ENCODE measurements at regions not wholly inside any gene's neighbourhood (a gene's known extent, or its start where the extent isn't known, plus 50 kb on each side); places are given as distances from the start of the nearest gene placed in this dataset.
A peak's percentile ranks its signal among the peaks of the same experiment; 100 is the strongest.

- no peak for DNase-seq (ENCODE audit: low spot score)
Measured at GRCh38 chr2:23294238-23294637, 90.7 kb upstream of the KLHL29 start.

GRCh38 chr2:23296691-23297090, 88.3 kb upstream of the KLHL29 start:
- no peak for DNase-seq (ENCODE audit: low spot score)

GRCh38 chr2:23297112-23297511, 87.9 kb upstream of the KLHL29 start:
- no peak for DNase-seq (ENCODE audit: low spot score)

- DNase-seq (ENCODE audit: low spot score) = no peak
Measured at GRCh38 chr2:23298551-23298950, 86.4 kb upstream of the KLHL29 start.

GRCh38 chr2:23299476-23300195, 85.3 kb upstream of the KLHL29 start:
- no peak for DNase-seq (ENCODE audit: low spot score)

GRCh38 chr2:23301136-23301535, 83.8 kb upstream of the KLHL29 start:
- DNase-seq (ENCODE audit: low spot score) = no peak

- DNase-seq (ENCODE audit: low spot score) = no peak
Measured at GRCh38 chr2:23302591-23302990, 82.4 kb upstream of the KLHL29 start.

GRCh38 chr2:23306401-23306800, 78.6 kb upstream of the KLHL29 start:
- DNase-seq (ENCODE audit: low spot score) = no peak

- DNase-seq (ENCODE audit: low spot score) = no peak
Measured at GRCh38 chr2:23311186-23311585, 73.8 kb upstream of the KLHL29 start.

- DNase-seq (ENCODE audit: low spot score) = peak; percentile 30
Measured at GRCh38 chr2:23312996-23313606, 71.9 kb upstream of the KLHL29 start.

- no peak for DNase-seq (ENCODE audit: low spot score)
Measured at GRCh38 chr2:23314687-23315086, 70.3 kb upstream of the KLHL29 start.

- DNase-seq (ENCODE audit: low spot score) = no peak
Measured at GRCh38 chr2:23320058-23320457, 64.9 kb upstream of the KLHL29 start.

- no peak for DNase-seq (ENCODE audit: low spot score)
Measured at GRCh38 chr2:23321751-23322150, 63.2 kb upstream of the KLHL29 start.

- no peak for DNase-seq (ENCODE audit: low spot score)
Measured at GRCh38 chr2:23322567-23323197, 62.3 kb upstream of the KLHL29 start.

- no peak for DNase-seq (ENCODE audit: low spot score)
Measured at GRCh38 chr2:23323198-23323916, 61.6 kb upstream of the KLHL29 start.

- no peak for DNase-seq (ENCODE audit: low spot score)
Measured at GRCh38 chr2:23323917-23324680, 60.9 kb upstream of the KLHL29 start.

GRCh38 chr2:23326330-23326729, 58.6 kb upstream of the KLHL29 start:
- no peak for DNase-seq (ENCODE audit: low spot score)

GRCh38 chr2:23327416-23327815, 57.6 kb upstream of the KLHL29 start:
- no peak for DNase-seq (ENCODE audit: low spot score)

- DNase-seq (ENCODE audit: low spot score) = no peak
Measured at GRCh38 chr2:23327887-23328286, 57.1 kb upstream of the KLHL29 start.

- peak; percentile 20 for DNase-seq (ENCODE audit: low spot score)
Measured at GRCh38 chr2:23330214-23330613, 54.8 kb upstream of the KLHL29 start.

All from AG08396 (cell line).